Prostate gland (tissue), 2 donors: ENCODE measurements at regions not wholly inside any gene's neighbourhood (a gene's known extent, or its start where the extent isn't known, plus 50 kb on each side); places are given as distances from the start of the nearest gene placed in this dataset.

Experiments used
- POLR2A ChIP-seq: fragments of 450-650 bp; IDR thresholded peaks from one replicate; pipeline ENCODE4 v1.6.1; 2016; ENCODE audit warnings: antibody characterized with exemption, mild to moderate bottlenecking
- POLR2AphosphoS5 ChIP-seq: sonication (generic); formaldehyde crosslinking; IDR thresholded peaks from one replicate; pipeline ENCODE4 v1.6.1; 2017; ENCODE audit warnings: antibody characterized with exemption
- TF ChIP-seq, protein P1 (sequence below), 4 experiments: fragments of 200-600 bp in 2 of 4; fragments of 450-650 bp in 2 of 4; sonication (generic) in 2 of 4; IDR thresholded peaks; 1 replicate in 3 of 4; 2 replicates in 1 of 4; pipeline ENCODE4 v1.5.1; 2016 to 2019; ENCODE audit warnings: antibody characterized with exemption in 4 of 4, mild to moderate bottlenecking in 2 of 4, moderate library complexity in 2 of 4

DNA sequence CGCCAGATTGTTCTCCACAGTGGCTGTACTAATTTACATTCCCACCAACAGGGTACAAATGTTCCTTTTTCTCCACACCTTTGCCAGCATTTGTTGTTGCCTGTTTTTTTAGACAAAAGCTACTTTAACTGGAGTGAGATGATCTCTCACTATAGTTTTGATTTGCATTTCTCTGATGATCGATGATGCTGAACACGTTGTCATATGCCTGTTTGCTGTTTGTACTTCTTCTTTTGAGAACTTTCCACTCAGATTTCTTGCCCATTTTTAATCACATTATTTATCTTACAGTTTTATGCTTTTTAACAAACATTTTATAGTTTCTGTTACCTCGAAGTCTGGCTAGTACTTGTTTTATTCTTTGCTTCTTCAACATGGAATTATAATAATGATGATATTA is 643.7 kb upstream of the ALCAM start:
- TF ChIP-seq POLR2A (no peak), POLR2AphosphoS5 (no peak)
- TF ChIP-seq, protein P1, sequence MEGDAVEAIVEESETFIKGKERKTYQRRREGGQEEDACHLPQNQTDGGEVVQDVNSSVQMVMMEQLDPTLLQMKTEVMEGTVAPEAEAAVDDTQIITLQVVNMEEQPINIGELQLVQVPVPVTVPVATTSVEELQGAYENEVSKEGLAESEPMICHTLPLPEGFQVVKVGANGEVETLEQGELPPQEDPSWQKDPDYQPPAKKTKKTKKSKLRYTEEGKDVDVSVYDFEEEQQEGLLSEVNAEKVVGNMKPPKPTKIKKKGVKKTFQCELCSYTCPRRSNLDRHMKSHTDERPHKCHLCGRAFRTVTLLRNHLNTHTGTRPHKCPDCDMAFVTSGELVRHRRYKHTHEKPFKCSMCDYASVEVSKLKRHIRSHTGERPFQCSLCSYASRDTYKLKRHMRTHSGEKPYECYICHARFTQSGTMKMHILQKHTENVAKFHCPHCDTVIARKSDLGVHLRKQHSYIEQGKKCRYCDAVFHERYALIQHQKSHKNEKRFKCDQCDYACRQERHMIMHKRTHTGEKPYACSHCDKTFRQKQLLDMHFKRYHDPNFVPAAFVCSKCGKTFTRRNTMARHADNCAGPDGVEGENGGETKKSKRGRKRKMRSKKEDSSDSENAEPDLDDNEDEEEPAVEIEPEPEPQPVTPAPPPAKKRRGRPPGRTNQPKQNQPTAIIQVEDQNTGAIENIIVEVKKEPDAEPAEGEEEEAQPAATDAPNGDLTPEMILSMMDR (IDR thresholded peaks at IDR 0.05): no peak
